ENCODE measurements at regions not wholly inside any gene's neighbourhood (a gene's known extent, or its start where the extent isn't known, plus 50 kb on each side); places are given as distances from the start of the nearest gene placed in this dataset.

DNA sequence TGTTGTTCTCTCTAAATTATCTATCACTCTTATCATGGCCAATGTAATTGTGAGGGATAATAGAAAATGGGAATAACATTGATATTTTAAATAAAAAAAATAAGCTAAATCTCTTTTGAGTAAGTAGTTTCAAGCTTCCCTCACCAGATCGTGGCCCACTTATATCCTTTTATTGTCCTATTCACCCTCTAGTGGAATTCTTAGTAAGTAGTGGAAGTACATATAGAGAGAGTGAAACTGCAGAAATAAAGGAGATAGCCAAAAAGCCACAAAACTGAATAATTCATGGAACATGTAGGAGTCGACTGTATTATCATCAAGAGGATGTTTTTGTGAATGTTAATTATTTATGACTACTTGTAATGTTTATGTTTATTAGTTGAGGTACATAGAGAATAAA, 66.1 kb upstream of the DTNA start:
- no peaks in the 10 kb centered on the region for H3K4me1 ChIP-seq
- no peaks in the 10 kb centered on the region for H3K9me3 ChIP-seq
- intact Hi-C loops (cut with DNase I; ENCODE audit: low total_unique reads): no loop called here
- DNase-seq (ENCODE audit: low spot score in 2 of 2): no peak
- H3K36me3 ChIP-seq: no peaks in the 10 kb centered on the region
- no peak overlapping the region for H3K4me3 ChIP-seq
- no peak for TF ChIP-seq POLR2AphosphoS5 (IDR thresholded peaks at IDR 0.05)
- TF ChIP-seq, protein P1, sequence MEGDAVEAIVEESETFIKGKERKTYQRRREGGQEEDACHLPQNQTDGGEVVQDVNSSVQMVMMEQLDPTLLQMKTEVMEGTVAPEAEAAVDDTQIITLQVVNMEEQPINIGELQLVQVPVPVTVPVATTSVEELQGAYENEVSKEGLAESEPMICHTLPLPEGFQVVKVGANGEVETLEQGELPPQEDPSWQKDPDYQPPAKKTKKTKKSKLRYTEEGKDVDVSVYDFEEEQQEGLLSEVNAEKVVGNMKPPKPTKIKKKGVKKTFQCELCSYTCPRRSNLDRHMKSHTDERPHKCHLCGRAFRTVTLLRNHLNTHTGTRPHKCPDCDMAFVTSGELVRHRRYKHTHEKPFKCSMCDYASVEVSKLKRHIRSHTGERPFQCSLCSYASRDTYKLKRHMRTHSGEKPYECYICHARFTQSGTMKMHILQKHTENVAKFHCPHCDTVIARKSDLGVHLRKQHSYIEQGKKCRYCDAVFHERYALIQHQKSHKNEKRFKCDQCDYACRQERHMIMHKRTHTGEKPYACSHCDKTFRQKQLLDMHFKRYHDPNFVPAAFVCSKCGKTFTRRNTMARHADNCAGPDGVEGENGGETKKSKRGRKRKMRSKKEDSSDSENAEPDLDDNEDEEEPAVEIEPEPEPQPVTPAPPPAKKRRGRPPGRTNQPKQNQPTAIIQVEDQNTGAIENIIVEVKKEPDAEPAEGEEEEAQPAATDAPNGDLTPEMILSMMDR (IDR thresholded peaks at IDR 0.05): no peak
- no peak for TF ChIP-seq POLR2A (IDR thresholded peaks at IDR 0.05)
- peak overlapping the region; percentile 14 to 27 for H3K27ac ChIP-seq
- no peaks in the 10 kb centered on the region for H3K27me3 ChIP-seq

DNA sequence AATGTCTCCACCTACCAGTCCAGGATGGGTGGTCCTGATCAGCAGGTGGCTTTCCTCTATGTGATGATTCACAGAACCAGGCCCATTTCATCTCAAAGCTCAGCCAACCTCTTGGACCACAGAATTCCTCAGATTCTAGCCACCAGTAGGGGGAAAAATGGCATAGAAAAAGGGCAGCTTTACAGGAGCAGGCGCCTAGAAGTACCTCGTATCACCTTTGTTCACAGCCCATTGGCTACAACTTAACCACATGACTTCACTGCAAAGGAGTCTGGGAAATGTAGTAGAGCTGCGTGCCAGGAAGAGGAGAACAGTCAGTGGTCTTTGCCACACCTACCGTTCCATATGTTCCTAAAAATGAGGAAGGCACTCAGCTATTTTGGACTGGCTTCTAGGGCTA, 62.8 kb upstream of the DTNA start:
- H3K36me3 ChIP-seq: no peaks in the 10 kb centered on the region
- intact Hi-C loops (cut with DNase I; ENCODE audit: low total_unique reads): no loop called here
- no peaks in the 10 kb centered on the region for H3K9me3 ChIP-seq
- TF ChIP-seq, protein P1 (IDR thresholded peaks at IDR 0.05): no peak
- no peak for TF ChIP-seq POLR2A (IDR thresholded peaks at IDR 0.05)
- TF ChIP-seq POLR2AphosphoS5 (IDR thresholded peaks at IDR 0.05): no peak
- H3K27ac ChIP-seq: no peak overlapping the region
- no peak overlapping the region for H3K4me3 ChIP-seq
- no peaks in the 10 kb centered on the region for H3K27me3 ChIP-seq
- DNase-seq (ENCODE audit: low spot score in 2 of 2): no peak
- no peaks in the 10 kb centered on the region for H3K4me1 ChIP-seq

DNA sequence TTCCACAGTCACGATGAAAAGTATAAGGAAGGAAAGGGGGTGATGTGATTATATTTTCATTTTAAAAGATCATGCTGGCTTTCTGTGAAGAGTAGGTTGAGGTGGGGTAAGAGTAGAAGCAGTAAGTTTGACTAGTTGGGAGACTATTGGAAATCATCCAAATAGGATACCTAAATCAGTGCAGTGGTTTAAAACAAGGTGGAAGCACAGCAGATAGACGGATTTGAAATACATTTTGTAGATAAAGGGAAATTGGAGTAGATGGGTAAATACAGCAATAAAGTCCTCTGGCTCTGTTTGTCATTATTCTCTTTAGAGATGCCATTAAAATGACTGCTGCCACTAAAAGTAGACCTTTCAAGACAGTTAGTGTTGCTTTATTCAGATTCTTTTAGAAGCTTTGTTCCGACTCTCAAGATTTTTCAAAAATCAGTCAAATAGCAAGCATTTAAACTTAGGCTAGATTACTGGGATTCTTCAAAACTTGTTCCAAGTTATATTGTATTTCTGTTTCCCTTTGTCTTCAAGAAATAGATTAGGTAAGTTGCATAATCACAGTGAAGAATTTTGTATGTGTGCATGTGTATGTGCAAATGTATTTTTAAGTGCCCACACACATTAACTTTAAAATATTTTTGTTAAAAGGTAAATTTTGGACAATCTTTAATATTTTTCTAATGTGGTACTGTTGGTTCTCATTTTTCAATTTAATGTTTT, 61.7 kb upstream of the DTNA start:
- TF ChIP-seq POLR2AphosphoS5 (IDR thresholded peaks at IDR 0.05): no peak
- no peak for TF ChIP-seq POLR2A (IDR thresholded peaks at IDR 0.05)
- H3K27ac ChIP-seq: no peak overlapping the region
- intact Hi-C loops (cut with DNase I; ENCODE audit: low total_unique reads): no loop called here
- no peak for DNase-seq (ENCODE audit: low spot score in 2 of 2)
- no peak overlapping the region for H3K4me3 ChIP-seq
- no peaks in the 10 kb centered on the region for H3K9me3 ChIP-seq
- H3K4me1 ChIP-seq: no peaks in the 10 kb centered on the region
- no peaks in the 10 kb centered on the region for H3K27me3 ChIP-seq
- H3K36me3 ChIP-seq: no peaks in the 10 kb centered on the region

DNA sequence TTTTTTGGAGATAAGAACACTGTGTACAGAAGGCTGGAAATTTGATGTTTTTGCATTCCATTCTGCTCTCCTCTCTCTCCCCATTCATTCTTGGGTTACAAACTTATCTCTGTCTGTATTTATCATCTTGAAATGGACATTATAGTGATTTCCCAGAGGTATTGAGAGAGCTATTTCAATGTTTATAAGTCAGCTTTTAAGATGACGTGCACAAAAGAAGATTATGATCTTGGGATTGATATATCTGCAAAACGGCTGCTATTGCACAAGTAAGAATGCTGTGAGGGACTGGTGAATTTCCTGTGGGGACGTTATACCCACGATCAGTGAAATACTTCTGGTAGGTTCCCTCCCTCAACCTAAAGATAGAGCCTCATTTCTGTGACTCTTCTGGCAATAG, 61.0 kb upstream of the DTNA start:
- intact Hi-C loops (cut with DNase I; ENCODE audit: low total_unique reads): no loop called here
- H3K4me1 ChIP-seq: no peaks in the 10 kb centered on the region

DNA sequence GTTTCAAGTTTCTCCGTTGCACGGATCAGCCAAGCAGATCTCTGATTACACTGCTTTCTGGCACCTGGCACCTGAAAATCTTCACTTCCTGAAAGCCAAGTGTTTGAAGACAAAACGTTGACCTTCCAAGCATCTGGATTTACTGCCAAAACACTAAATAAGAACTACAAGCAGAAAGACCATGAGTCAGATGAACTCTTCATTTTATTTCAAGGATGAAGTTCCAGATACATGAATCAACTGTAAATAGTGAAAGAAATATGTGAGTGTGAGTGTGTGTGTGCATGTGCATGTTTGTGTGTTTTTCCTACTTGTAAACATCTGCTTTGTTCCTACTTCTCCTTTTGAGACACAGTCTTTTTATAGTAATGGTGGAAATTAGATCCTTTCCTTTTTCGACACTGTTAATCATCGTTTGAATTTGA, 60.0 kb upstream of the DTNA start:
- intact Hi-C loops (cut with DNase I; ENCODE audit: low total_unique reads): no loop called here
- DNase-seq (ENCODE audit: low spot score in 2 of 2): no peak
- Histone ChIP-seq H3K9me3 (no peaks in the 10 kb centered on the region), H3K27me3 (no peaks in the 10 kb centered on the region), H3K36me3 (no peaks in the 10 kb centered on the region), H3K27ac (peak overlapping the region in 1 of 2 donors; percentile 34), H3K4me1 (no peaks in the 10 kb centered on the region), H3K4me3 (no peak overlapping the region)
- TF ChIP-seq POLR2AphosphoS5 (IDR thresholded peaks at IDR 0.05): no peak
- TF ChIP-seq, protein P1 (IDR thresholded peaks at IDR 0.05): no peak

More for the DNA sequence above, 61.0 kb upstream of the DTNA start:
- no peaks in the 10 kb centered on the region for H3K27me3 ChIP-seq
- H3K36me3 ChIP-seq: no peaks in the 10 kb centered on the region
- no peak for DNase-seq (ENCODE audit: low spot score in 2 of 2)
- H3K27ac ChIP-seq: no peak overlapping the region
- no peaks in the 10 kb centered on the region for H3K9me3 ChIP-seq
- no peak overlapping the region for H3K4me3 ChIP-seq
- TF ChIP-seq, protein P1 (IDR thresholded peaks at IDR 0.05): no peak
- no peak for TF ChIP-seq POLR2AphosphoS5 (IDR thresholded peaks at IDR 0.05)

All from breast epithelium (tissue), 4 donors.